ENCODE measurements at regions not wholly inside any gene's neighbourhood (a gene's known extent, or its start where the extent isn't known, plus 50 kb on each side); places are given as distances from the start of the nearest gene placed in this dataset.
A peak's percentile ranks its signal among the peaks of the same experiment; 100 is the strongest.
"Not testable (repeated sequence)": the region's sequence is repeated elsewhere in the genome, so short reads cannot be mapped to it uniquely, and the experiment has no call there.

- not testable (repeated sequence) for DNase-seq (ENCODE audit: low spot score); ATAC-seq
Observed at GRCh38 chr2:65963303-65963702, 471.6 kb upstream of the MEIS1 start.

- ATAC-seq (no peak), DNase-seq (ENCODE audit: low spot score) (no peak)
Observed at GRCh38 chr2:65960953-65961352, 474.0 kb upstream of the MEIS1 start.

- DNase-seq (ENCODE audit: low spot score) (no peak), ATAC-seq (no peak)
Observed at GRCh38 chr2:65957886-65958285, 477.0 kb upstream of the MEIS1 start.

GRCh38 chr2:65957454-65957853 lies 477.5 kb upstream of the MEIS1 start:
- ATAC-seq (no peak), DNase-seq (ENCODE audit: low spot score) (no peak)

GRCh38 chr2:65955259-65955658 lies 479.7 kb upstream of the MEIS1 start:
- no peak for DNase-seq (ENCODE audit: low spot score)
- ATAC-seq, result no peak

- DNase-seq (ENCODE audit: low spot score) (no peak), ATAC-seq (no peak)
Observed at GRCh38 chr2:65952966-65953761, 481.8 kb upstream of the MEIS1 start.

GRCh38 chr2:65944213-65944612 lies 490.7 kb upstream of the MEIS1 start:
- DNase-seq (ENCODE audit: low spot score), result no peak
- ATAC-seq, result no peak

GRCh38 chr2:65943099-65943786 lies 491.7 kb upstream of the MEIS1 start:
- ATAC-seq, result no peak
- DNase-seq (ENCODE audit: low spot score), result no peak

GRCh38 chr2:65940856-65941255 lies 494.1 kb upstream of the MEIS1 start:
- ATAC-seq, result no peak
- DNase-seq (ENCODE audit: low spot score), result no peak

GRCh38 chr2:65939687-65940086 lies 495.2 kb upstream of the MEIS1 start:
- ATAC-seq (no peak), DNase-seq (ENCODE audit: low spot score) (no peak)

GRCh38 chr2:65937379-65938160 lies 497.4 kb upstream of the MEIS1 start:
- ATAC-seq (no peak), DNase-seq (ENCODE audit: low spot score) (no peak)

GRCh38 chr2:65934992-65935629 lies 499.8 kb upstream of the MEIS1 start:
- ATAC-seq (no peak), DNase-seq (ENCODE audit: low spot score) (no peak)

- DNase-seq (ENCODE audit: low spot score) (no peak), ATAC-seq (no peak)
Observed at GRCh38 chr2:65932571-65932970, 500.2 kb upstream of the SPRED2 start.

GRCh38 chr2:65931056-65931455 lies 498.7 kb upstream of the SPRED2 start:
- no peak for ATAC-seq
- no peak for DNase-seq (ENCODE audit: low spot score)

- no peak for ATAC-seq
Observed at GRCh38 chr2:65930259-65930658, 497.9 kb upstream of the SPRED2 start.

GRCh38 chr2:65929664-65930063 lies 497.3 kb upstream of the SPRED2 start:
- not testable (repeated sequence) for DNase-seq (ENCODE audit: low spot score); ATAC-seq

More at GRCh38 chr2:65930259-65930658, 497.9 kb upstream of the SPRED2 start:
- no peak for DNase-seq (ENCODE audit: low spot score)

GRCh38 chr2:65922794-65923193 lies 490.4 kb upstream of the SPRED2 start:
- DNase-seq (ENCODE audit: low spot score), result peak; percentile 57
- peak; percentile 88 for ATAC-seq

- ATAC-seq (no peak), DNase-seq (ENCODE audit: low spot score) (no peak)
Observed at GRCh38 chr2:65922030-65922429, 489.6 kb upstream of the SPRED2 start.

- ATAC-seq, result no peak
Observed at GRCh38 chr2:65921116-65921515, 488.7 kb upstream of the SPRED2 start.

GRCh38 chr2:65920659-65921058 lies 488.3 kb upstream of the SPRED2 start:
- ATAC-seq (no peak), DNase-seq (ENCODE audit: low spot score) (no peak)

More at GRCh38 chr2:65921116-65921515, 488.7 kb upstream of the SPRED2 start:
- DNase-seq (ENCODE audit: low spot score), result no peak
